NCI-H2227 (cell line): ENCODE measurements at regions not wholly inside any gene's neighbourhood (a gene's known extent, or its start where the extent isn't known, plus 50 kb on each side); places are given as distances from the start of the nearest gene placed in this dataset.

Source experiments
- DNase-seq: peaks from one replicate; lab custom pipeline; 2025; ENCODE audit not compliant: unreplicated experiment; lab: John Stamatoyannopoulos, UW

- no peak for DNase-seq
Observed at GRCh38 chr1:11338284-11338924, 65.4 kb downstream of the UBIAD1 start.

GRCh38 chr1:11339346-11340232 is 66.6 kb downstream of the UBIAD1 start:
- peak; percentile 71 for DNase-seq

GRCh38 chr1:11340233-11340632 is 67.2 kb downstream of the UBIAD1 start:
- DNase-seq, result no peak

- no peak for DNase-seq
Observed at GRCh38 chr1:11341901-11342552, 69.0 kb downstream of the UBIAD1 start.

GRCh38 chr1:11342621-11343032 is 69.6 kb downstream of the UBIAD1 start:
- no peak for DNase-seq

GRCh38 chr1:11345971-11346715 is 73.1 kb downstream of the UBIAD1 start:
- peak; percentile 28 for DNase-seq

- DNase-seq, result no peak
Observed at GRCh38 chr1:11350265-11350664, 77.3 kb downstream of the UBIAD1 start.

GRCh38 chr1:11352058-11352715 is 79.2 kb downstream of the UBIAD1 start:
- no peak for DNase-seq

- no peak for DNase-seq
Observed at GRCh38 chr1:11352816-11353799, 80.1 kb downstream of the UBIAD1 start.

- DNase-seq, result peak; percentile 71
Observed at GRCh38 chr1:11354893-11355553, 82.0 kb downstream of the UBIAD1 start.

- peak; percentile 89 for DNase-seq
Observed at GRCh38 chr1:11355559-11356475, 82.8 kb downstream of the UBIAD1 start.

- no peak for DNase-seq
Observed at GRCh38 chr1:11357276-11357675, 84.3 kb downstream of the UBIAD1 start.

GRCh38 chr1:11358984-11359383 is 86.0 kb downstream of the UBIAD1 start:
- DNase-seq, result peak; percentile 63

GRCh38 chr1:11362547-11363021 is 89.6 kb downstream of the UBIAD1 start:
- no peak for DNase-seq

GRCh38 chr1:11364170-11364569 is 91.2 kb downstream of the UBIAD1 start:
- DNase-seq, result no peak

GRCh38 chr1:11365744-11366387 is 92.9 kb downstream of the UBIAD1 start:
- no peak for DNase-seq
